D721Med (cell line): ENCODE measurements at regions not wholly inside any gene's neighbourhood (a gene's known extent, or its start where the extent isn't known, plus 50 kb on each side); places are given as distances from the start of the nearest gene placed in this dataset.

Experiments
- DNase-seq: peaks from one replicate; pipeline ENCODE4 v3.0.0; 2011; ENCODE audit warnings: low spot score; ENCODE audit not compliant: insufficient read length
- FAIRE-seq: peaks from 2 replicates; lab custom pipeline; 2011; peaks lifted over from hg19 to GRCh38; lab: Jason Lieb, UNC
- TF ChIP-seq, protein P1 (sequence below): IDR thresholded peaks from 2 replicates; pipeline ENCODE4 v1.5.1; 2012; ENCODE audit warnings: mild to moderate bottlenecking, control low read depth; ENCODE audit not compliant: insufficient read depth; ENCODE audit errors: missing control alignments

- no peak for DNase-seq
- FAIRE-seq: no peak
Measured at GRCh38 chr2:166637051-166637450, 143.0 kb upstream of the SCN7A start.

GRCh38 chr2:166634706-166635105, 140.7 kb upstream of the SCN7A start:
- TF ChIP-seq, protein P1, sequence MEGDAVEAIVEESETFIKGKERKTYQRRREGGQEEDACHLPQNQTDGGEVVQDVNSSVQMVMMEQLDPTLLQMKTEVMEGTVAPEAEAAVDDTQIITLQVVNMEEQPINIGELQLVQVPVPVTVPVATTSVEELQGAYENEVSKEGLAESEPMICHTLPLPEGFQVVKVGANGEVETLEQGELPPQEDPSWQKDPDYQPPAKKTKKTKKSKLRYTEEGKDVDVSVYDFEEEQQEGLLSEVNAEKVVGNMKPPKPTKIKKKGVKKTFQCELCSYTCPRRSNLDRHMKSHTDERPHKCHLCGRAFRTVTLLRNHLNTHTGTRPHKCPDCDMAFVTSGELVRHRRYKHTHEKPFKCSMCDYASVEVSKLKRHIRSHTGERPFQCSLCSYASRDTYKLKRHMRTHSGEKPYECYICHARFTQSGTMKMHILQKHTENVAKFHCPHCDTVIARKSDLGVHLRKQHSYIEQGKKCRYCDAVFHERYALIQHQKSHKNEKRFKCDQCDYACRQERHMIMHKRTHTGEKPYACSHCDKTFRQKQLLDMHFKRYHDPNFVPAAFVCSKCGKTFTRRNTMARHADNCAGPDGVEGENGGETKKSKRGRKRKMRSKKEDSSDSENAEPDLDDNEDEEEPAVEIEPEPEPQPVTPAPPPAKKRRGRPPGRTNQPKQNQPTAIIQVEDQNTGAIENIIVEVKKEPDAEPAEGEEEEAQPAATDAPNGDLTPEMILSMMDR: no peak
- DNase-seq (no peak), FAIRE-seq (no peak)

More at GRCh38 chr2:166637051-166637450, 143.0 kb upstream of the SCN7A start:
- TF ChIP-seq, protein P1: no peak

DNA sequence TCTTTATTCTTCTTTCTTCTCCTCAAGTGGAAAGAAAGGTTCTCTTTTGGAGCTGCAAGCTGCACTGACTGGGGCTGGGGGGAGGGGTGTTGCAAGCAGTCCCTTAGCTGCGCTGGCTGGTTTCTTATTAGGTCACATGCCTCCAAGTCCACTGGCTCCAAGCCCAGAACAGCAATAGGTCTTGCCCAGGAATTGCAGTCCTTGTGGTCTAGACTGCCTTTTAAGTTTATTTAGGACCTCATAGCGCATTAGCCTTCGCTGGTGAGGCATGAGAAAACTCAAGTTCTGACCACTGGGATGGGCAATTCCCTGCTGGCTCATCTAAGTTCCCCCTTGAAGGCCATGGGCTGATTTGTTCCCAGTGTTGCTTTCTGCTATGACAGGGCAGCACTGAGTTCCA, 138.6 kb upstream of the SCN7A start:
- FAIRE-seq (no peak), DNase-seq (no peak)
- TF ChIP-seq, protein P1: no peak

- DNase-seq (no peak), FAIRE-seq (no peak)
- TF ChIP-seq, protein P1: no peak
Measured at GRCh38 chr2:166628478-166629136, 134.6 kb upstream of the SCN7A start.

GRCh38 chr2:166627893-166628292, 133.8 kb upstream of the SCN7A start:
- DNase-seq (no peak), FAIRE-seq (no peak)
- TF ChIP-seq, protein P1: no peak

DNA sequence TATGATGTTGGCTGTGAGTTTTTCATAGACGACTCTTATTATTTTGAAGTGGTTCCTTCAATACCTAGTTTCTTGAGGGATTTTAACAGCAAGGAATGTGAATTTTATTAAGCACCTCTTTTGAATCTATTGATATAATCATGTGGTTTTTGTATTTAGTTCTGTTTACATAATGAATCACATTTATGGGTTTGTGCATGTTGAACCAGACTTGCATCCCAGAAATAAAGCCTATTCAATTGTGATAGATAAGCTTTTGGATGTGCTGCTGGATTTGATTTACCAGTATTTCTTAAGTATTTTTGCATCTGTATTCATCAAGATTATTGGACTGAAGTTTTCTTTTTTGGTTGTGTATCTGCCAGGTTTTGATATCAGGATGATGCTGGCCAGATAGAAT, 131.6 kb upstream of the SCN7A start:
- TF ChIP-seq, protein P1: no peak
- DNase-seq: no peak
- no peak for FAIRE-seq

DNA sequence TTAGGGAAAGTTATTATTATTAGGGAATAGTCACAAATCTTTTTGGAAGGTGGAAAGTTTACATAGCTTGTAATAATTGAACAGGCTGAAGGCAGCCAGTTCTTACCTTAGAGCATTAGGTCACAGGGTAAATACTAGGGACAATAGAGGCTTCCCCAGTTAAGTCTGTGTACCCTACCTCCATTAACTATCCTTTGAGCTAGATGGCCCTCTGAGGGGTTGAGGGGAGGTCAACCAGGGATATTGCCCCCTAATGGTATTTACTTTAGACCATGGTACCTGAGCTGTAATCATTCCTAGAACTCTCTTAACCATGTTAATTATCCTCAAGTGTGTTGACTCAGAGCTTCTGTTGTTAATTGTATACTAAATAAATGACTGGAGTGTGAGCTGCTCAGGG, 120.5 kb upstream of the SCN7A start:
- DNase-seq (no peak), FAIRE-seq (no peak)
- TF ChIP-seq, protein P1: no peak
